GM19324 (cell line): ENCODE measurements at regions not wholly inside any gene's neighbourhood (a gene's known extent, or its start where the extent isn't known, plus 50 kb on each side); places are given as distances from the start of the nearest gene placed in this dataset.

Source experiments
- ATAC-seq: cut with Tn5 transposase; IDR thresholded peaks from one replicate; pipeline ENCODE4 v1.9.1; 2021; ENCODE audit warnings: mild to moderate bottlenecking, moderate library complexity; ENCODE audit not compliant: unreplicated experiment, low FRiP score

DNA sequence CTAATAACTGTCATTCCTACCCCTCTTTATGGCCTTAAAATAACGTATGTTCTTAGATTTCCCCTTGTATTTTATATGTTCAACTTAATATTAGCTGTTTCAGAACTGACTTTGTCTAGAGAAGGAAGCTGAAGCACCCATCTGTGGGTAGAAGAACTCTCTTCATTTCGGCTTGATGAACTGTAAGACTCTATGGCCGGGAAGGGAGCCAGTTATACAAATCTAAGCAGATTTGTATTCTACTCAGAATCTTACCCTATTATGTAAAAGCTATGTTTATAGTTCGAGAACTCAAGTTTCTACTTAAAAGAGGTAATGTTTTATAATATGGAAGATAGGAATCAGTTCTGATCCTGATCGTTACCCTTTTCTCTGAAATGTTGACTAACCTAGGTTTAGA is 390.9 kb upstream of the PRICKLE1 start:
- ATAC-seq, result no peak

DNA sequence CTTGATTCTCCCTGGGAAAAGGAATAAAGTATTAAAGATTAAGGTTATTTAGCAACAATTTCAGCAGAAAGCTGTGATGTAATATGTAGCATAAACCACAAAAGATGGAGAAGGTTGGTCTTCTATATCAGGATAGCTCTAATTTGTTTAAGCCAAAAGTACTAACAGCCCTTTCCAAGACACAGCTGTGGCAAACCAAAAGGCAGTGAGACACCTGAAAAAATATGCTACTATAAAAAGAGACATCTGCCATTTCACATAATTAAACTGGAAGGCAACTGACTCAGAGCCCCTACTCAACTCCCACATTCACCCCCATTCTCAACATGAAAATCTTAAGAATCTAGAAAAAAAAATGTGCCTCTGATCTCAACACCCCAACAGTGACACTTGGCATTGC is 390.2 kb upstream of the PRICKLE1 start:
- no peak for ATAC-seq

DNA sequence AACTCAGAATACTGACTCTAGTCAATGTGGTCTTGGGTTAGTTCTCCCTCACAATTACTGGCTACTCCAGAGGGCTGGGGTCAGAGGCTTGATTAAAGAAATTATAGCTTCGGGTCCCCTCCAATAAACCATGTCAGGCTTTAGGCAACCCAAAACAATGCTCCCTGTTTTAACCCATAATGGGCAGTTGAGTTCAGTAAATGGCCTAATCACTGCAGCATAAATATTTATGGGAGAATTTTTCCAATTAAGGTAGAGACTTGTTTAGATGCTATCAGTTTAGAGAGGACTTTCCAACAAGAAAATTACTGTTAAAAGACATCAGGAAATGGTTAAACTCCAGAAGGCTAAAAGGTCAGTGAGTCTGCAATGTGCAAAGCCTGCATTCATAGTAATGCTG is 389.2 kb upstream of the PRICKLE1 start:
- ATAC-seq, result no peak

DNA sequence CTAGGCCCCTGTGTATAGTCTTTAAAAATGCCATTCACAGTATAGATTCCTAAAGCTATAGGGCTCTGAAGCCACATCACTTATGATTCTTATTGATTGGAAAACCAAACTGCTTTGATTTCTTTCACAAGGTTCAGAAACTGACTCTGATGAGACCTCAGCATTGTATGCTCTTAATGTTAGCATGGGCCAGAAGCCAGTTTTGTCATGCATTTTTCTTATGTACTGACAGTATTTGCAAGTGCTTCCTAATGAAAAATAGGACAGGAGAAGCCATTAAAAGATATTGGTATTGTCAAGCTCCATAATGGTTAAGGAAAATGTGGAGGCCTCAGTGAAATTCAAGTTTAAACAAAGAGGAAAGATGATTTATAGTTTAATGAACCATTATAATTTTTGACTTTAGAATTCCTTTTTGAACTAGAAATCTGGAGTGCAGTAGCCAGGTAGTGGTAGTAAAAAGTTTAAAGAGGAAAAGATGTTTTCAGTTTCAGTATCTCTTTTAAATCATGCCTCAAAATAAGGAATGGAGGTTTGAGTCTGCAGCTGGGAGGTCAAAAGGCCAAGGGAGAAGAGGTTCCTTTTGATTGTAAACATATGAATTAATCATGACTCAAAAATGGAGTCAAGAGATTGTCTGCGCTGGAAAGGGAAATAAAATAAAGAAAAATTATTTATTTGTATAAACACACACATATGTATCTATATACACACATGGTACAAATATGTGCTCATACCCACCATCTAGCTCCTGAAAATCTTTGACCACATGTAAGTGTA is 388.1 kb upstream of the PRICKLE1 start:
- ATAC-seq, result no peak

DNA sequence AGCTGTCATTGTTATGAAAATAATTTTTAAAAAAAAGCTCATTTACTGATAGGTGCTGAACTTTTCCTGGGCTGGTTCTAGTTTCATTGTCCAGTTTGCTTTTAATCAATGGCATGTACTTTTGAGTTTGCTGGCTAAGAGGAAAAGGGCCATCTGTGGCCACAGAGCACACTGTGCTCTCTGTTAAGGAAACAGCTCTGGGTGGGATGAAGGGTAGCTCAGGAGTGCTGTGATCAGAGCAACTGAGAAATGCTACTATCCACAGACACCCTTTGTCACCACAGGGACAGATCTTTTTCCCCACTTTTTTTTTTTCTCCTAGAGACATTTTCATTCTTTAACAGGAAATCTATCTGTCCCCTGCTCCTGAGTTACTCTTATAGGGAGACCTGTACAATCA is 387.1 kb upstream of the PRICKLE1 start:
- ATAC-seq, result no peak

DNA sequence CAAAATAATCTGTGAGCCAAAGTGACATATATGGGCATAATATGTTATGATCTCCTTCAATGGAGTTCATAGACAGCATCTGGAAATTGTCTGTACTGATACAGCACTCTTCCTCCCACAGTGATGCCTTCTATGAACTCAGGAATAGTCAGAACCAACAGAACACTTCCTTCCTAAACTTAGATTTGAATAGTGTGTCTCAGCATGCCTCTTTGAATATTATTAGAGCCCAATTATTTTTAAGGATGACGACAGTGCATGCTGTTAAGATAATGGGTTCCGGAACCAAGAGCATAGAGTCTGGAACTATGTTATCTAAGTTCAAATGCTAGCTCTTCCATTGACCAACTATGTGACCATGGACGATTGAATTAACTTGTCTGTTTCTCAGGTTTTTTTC is 386.6 kb upstream of the PRICKLE1 start:
- ATAC-seq, result no peak

DNA sequence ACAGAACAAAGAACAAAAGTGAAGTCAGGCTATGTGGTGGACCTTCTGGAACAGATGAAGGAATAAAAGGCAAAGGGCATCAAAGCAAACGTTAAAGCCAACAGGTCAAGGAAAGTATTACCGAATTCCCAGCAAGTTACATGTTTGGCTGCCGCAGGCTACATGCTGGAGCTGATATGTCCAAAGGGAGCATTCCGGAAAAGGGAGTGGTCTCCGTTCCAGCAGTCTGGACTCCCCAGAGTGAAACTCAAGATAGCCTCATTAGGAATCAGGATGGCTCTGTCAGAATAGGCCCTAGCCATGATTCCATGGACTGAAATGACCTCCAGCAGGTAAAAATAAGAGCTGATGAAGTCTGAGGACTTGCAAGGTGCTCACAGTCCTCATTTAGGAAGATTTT is 379.8 kb upstream of the PRICKLE1 start:
- ATAC-seq, result no peak

DNA sequence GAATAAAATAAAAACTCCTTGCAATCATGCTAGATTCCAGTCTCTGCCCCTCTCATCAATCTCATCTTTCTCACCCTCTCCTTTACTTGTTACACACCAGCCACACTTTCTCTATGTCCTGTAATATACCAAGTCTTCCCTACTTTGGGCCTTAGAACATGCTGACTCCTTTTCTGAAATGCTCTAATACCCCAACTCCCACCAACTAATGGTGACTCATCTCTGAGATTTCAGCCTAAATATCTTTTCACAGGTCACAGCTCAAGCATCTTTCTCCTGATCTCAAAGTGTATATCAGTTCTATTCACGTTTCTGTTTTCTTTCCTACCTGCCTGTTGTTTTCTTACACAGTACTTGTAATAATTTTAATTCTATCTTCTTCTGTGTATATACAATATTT is 378.9 kb upstream of the PRICKLE1 start:
- no peak for ATAC-seq

DNA sequence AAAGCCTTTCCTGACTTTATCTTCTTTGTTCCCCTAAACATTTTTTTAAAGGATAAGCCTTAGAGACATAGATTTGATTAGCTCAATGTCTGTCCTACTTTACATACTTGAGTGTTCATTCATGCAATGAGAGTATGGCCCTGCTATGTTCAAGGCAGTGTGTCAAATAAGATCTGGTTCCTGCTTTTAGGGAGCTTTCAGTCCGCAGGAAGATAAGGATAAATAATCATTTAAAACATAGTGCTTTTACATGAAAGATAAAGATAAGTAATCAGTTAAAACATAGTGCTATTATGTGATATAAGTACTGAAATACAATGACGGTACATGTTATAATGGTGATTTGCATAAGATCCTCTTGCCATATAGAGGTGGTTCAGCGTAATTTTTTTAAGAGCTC is 378.3 kb upstream of the PRICKLE1 start:
- ATAC-seq, result no peak

DNA sequence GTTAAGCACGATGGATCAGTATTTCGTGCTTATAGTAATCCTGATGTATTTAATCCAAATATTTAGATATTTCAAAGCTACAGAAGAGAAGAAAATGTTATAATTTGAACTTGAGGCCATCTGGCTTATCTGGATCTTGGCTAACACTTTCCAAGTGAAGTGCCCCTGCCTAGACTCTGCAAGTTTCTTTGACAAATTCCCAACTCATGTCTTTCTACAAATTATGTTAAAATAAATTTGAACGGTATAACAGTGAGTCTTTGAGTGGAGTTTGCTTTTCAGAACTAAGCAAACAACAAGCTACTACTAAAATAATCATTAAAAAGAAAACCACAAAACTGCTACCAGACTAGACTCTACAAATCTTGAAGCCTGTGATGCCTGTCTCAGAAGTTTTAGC is 374.4 kb upstream of the PRICKLE1 start:
- no peak for ATAC-seq

DNA sequence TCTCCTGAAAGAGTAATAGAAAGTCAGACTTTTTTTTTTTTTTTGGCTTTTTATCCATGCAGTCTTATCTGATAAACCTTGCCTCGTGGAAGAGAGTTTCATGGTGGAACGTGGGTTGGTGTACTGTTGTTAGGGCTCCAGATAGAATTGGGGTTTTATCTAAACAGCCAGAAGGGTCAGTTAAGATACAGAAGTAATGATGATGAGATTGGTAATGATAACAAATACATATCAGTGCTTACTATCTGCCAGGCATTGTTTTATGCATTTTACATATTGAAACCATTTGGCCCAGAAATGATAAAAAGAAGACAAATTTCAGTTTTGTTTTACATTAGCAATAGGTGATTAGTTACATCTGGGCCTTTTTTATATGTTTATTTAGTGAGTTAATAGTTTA is 372.8 kb upstream of the PRICKLE1 start:
- ATAC-seq, result no peak

DNA sequence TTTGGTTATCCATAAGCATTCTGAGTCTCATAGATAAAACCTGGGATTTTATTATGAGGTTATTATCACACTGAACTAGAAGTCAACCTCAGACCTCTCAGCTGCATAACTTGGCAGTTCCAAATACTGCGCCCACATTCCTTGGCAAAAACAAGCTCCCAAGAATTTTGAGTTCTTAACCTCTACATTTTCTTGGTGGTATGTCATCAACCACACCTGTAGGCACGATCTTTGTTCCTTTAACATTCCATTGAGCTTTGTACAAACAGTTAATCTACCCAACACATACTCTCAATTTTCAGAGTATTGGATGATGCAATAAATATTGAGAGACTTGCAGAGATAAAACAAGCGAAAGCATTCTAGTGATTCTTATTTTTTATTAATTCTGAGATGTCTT is 371.8 kb upstream of the PRICKLE1 start:
- no peak for ATAC-seq

DNA sequence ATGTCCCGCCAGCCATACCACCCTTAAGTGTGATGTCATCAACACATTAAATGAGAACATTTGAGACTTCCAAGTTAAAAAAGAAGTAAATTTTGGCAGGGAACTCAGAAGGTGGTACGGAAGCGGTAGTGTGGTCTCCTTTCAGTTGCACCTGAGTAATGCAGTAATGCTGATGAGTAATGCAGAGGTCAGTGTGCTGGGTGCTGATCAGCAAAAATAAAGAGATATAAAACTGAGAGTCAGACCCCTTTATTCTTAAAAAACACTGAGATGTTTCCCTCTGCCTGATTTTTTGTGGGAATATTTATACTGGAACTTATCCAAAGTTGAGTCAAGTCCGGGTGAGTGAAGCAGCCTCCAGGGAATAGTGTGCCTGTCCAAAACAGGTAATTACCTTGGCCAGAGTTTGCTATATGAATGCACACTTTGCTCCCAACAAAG is 370.6 kb upstream of the PRICKLE1 start:
- ATAC-seq, result no peak

DNA sequence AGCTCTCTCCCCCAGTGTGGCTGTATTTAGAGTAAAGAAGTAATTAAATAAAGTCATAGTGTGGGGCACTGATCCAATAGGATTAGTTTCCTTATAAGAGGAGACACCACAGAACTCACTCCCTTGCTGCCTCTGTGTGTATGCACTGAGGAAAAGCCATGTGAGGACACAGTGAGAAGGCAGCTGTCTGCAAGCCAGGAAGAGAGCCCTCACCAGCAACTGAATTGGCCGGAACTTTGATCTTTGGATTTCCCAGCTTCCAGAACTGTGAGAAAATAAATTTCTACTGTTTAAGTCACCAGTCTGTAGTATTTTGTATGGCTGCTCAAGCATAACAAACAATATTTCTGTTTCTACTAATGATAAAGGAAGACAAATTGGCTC is 368.7 kb upstream of the PRICKLE1 start:
- ATAC-seq, result no peak

DNA sequence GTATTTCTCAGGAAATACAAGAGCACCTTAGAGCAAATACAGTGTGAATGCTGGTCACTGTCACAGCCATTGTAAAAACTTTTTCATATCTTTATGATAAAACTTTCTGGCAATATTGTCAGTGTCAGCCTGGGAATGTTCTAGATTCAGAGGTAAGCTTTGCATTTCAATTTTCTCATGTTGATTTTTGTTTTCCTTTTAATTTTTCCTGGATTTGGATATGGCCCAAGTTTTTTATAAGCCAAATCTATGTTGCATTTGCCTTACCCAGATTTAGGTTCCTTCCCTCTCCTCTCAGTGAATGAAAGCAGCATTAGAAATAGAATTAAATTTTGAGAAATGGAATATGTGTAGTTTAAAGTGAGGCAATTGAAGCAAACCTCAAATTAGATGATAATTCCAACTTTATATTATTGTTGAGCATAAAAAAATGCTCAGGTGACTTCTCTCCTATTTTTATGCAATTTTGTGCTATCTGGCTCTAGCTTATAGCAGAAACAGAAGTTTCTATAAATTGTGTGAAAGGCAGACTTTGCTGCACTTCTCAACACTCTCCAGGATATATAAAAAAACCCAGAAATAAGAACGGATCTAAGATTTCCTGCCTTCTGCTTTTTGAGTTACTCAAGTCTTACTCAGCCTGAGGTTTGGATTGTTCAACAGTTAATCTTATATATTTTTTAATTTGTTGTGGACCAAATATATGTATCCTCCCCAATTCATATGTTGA is 368.2 kb upstream of the PRICKLE1 start:
- no peak for ATAC-seq

DNA sequence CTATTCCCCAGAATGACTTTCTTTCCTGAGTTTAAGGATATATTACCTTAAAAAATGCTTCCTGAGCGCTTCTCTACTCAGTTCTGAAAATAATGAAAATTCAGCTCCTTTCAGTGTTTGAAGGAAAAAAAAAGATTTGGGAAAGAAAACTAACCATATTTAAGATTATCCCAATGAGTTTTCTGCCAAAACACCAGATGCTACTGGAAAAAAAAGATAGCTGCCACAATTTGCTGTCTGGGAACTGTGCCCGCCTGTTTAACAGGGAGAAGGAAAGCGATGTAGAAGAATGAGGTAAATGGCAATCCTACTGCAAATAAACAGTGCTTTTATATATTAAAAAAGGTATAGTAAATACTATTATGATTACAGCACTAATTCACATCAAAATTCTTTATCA is 367.6 kb upstream of the PRICKLE1 start:
- ATAC-seq, result no peak

DNA sequence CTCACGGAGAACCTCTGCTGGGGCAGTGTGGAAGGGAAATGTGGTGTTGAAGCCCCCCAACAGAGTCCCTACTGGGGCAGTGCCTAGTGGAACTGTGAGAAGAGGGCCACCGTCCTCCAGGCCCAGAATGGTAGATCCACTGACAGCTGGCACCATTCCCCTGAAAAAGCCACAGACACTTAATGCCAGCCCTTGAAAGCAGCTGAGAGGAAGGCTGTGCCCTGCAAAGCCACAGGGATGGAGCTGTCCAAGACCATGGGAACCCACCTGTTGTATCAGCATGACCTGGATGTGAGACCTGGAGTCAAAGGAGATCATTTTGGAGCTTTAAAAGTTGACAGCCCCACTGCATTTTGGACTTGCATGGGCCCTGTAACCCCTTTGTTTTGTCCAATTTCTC is 363.5 kb upstream of the PRICKLE1 start:
- ATAC-seq, result no peak

DNA sequence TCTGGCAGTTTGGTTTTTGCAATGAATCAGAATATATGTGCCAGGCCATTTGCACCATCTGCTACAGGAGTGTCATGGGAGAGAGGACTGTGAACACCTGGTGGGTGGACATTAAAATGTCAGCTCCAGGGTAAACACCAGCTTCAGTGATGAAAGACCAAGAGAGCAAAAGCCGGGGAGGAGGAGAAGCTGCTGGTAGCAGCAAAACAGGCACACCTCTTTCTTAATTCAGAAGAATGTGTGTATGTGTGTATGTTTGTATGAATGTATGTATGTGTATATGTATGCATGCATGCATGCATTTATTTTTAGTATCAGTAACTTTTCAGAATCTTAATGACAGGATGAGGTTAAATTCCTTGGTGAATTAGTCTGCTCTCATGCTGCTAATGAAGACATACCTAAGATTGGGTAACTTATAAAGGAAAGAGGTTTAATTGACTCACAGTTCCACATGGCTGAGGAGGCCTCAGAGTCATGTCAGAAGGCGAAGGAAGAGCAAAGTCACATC is 357.4 kb upstream of the PRICKLE1 start:
- ATAC-seq, result no peak

DNA sequence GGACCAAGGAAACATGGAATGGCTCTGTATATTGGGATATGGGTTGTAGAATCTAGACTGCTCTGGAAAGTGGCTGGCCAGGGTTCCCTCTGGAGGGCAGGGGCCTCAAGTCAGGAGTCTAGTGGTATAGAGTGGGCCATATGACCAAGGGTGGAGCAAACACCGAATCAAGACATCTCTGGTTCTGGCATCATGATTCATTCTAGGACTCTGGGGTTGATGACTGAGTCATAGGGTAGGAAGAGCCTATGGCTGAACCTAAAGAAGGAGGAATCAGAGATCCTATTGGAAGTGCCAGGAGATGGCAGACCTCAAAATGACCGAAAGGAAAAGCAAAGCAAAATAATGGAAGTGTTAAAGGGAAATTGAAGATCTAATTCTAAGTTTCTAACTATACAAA is 356.4 kb upstream of the PRICKLE1 start:
- no peak for ATAC-seq

DNA sequence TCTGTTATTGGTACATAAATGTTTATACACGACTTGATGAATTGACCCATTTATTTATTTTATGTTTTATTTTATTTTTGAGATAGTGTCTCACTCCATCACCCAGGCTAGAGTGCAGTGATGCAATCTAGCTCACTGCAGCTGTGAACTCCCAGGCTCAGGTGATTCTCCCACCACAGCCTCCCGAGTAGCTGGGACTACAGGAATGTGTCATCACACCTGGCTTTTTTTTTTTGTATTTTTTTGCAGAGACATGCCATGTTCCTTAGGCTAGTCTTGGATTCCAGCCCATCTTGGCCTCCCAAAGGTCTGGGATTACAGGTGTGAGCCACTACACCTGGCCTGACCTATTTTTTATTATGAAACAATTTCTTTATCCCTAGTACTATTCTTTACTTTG is 355.0 kb upstream of the PRICKLE1 start:
- no peak for ATAC-seq

DNA sequence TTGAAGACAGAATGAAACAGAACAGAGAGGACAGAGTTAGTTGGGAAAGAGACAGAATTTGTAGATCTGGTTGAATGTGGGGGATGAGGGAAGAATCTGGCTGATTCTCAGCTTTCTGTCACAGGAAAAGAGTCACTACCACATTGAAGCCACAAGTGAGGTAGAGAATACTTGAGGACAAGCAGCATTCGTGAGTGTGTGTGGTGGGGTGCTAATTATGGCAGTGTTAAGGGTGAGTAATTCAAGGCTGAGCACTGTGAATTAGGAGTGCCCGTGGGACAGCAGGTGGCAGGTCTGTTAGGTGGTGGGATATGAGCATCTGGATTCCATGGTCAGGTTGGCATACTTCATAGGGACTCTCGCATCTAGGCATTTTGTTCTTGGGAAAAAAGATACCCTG is 347.4 kb upstream of the PRICKLE1 start:
- ATAC-seq, result no peak

DNA sequence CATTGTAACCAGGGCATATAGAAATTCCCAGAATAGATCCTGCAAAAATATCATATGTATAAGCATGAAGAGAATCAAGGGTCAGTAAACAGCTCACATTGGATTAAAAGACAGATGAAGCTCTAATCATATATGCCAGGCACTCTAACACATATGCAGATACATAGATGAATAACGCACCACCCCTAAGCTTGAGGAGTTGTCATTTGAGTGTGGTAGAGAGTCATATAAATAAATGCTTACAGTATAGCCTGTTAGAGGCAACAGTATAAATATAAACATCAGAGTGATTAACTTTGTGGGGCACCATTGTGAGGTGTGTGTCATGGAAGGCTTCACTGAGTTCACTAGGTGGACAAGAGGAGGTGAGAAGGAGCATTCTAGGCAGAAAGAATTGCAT is 346.7 kb upstream of the PRICKLE1 start:
- ATAC-seq, result no peak
